ENCODE measurements at regions not wholly inside any gene's neighbourhood (a gene's known extent, or its start where the extent isn't known, plus 50 kb on each side); places are given as distances from the start of the nearest gene placed in this dataset.
"Not testable (repeated sequence)": the region's sequence is repeated elsewhere in the genome, so short reads cannot be mapped to it uniquely, and the experiment has no call there.

DNA sequence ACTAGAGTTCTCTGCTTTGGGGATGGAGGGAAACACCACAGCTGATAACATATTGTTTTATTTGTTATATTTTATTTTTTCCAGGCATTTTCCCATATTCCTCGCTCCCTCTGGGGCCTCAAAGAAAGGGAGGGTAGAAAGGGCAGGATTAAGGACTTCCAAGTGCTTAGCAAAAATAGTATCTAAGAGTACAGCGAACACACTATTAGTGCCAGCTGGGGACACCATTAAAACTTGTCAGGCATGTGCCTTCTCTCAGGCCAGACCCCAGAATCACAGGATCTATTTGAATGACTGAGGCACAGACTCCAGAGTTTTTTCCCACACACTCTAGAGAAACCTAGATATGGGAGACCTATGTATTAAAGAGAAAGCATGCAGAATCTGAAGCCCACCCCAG, 451.0 kb upstream of the TRPC7 start:
- H3K9me3 ChIP-seq (ENCODE audit: control insufficient read depth, insufficient read depth, low read length) = no peaks in the 10 kb centered on the region
- no peak overlapping the region for H3K4me3 ChIP-seq (ENCODE audit: low read length)
- H3K4me2 ChIP-seq (ENCODE audit: low read length) = no peak overlapping the region
- H3F3A ChIP-seq (ENCODE audit: control insufficient read depth, insufficient read depth) = no peaks in the 10 kb centered on the region
- TF ChIP-seq, protein P1, sequence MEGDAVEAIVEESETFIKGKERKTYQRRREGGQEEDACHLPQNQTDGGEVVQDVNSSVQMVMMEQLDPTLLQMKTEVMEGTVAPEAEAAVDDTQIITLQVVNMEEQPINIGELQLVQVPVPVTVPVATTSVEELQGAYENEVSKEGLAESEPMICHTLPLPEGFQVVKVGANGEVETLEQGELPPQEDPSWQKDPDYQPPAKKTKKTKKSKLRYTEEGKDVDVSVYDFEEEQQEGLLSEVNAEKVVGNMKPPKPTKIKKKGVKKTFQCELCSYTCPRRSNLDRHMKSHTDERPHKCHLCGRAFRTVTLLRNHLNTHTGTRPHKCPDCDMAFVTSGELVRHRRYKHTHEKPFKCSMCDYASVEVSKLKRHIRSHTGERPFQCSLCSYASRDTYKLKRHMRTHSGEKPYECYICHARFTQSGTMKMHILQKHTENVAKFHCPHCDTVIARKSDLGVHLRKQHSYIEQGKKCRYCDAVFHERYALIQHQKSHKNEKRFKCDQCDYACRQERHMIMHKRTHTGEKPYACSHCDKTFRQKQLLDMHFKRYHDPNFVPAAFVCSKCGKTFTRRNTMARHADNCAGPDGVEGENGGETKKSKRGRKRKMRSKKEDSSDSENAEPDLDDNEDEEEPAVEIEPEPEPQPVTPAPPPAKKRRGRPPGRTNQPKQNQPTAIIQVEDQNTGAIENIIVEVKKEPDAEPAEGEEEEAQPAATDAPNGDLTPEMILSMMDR (IDR thresholded peaks at IDR 0.05; ENCODE audit: low read depth, low read length, poor library complexity, severe bottlenecking) = no peak
- no peak for TF ChIP-seq EZH2phosphoT487 (IDR thresholded peaks at IDR 0.05; ENCODE audit: borderline replicate concordance, low read length)
- H3K27me3 ChIP-seq (ENCODE audit: control insufficient read depth, low read length) = no peaks in the 10 kb centered on the region
- no peak overlapping the region for H3K27ac ChIP-seq (ENCODE audit: low read depth, low read length)
- H4K20me1 ChIP-seq (ENCODE audit: control insufficient read depth, insufficient read depth, low read depth, low read length) = no peaks in the 10 kb centered on the region
- no peaks in the 10 kb centered on the region for H3K79me2 ChIP-seq (ENCODE audit: control insufficient read depth, low read length)
- peaks cover 3% of the 10 kb centered on the region; the same call in 1 of the 2 replicates for H3K9me2 ChIP-seq (replicated peaks; ENCODE audit: control insufficient read depth, low read length)
- no peaks in the 10 kb centered on the region for H3K36me3 ChIP-seq (ENCODE audit: control insufficient read depth, low read length)
- H3K4me1 ChIP-seq (ENCODE audit: control insufficient read depth, low read length) = peaks cover 6% of the 10 kb centered on the region

DNA sequence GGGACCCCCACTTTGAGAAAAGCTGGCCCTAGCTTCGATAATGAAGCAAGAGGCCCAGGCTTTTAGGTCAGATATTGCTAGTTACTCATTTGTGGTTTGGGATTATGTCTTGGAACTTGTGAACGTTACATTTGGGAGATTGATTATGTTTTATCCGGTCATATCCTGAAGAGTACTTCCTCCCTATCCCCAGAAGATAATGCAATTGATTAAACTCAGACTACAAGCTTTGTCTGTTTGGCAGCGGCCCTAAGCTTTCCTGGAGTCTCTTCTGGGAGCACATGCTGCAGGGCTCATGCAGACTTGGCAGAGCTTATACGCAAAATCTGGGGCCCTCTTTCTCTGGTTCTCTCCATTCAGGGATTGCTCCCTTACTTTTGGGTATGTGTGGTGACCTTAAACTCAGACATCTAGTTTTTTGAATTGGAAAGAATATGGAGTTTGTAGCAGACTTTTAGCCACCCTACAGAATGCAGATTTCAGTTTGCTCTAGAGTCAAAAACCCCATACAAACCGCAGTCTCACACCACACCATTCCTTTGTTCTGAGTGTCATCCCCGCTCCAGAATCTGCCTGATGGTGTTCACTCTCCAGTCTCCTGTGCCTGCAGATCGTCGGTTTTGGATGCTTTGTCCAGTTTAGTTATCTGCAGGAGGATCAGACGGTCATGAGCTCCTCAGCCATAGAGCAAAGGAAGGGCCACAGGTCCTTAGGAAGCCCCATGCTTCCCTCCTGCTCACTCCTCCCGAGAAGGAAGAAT, 449.5 kb upstream of the TRPC7 start:
- Histone ChIP-seq H3K4me3 (ENCODE audit: low read length) (no peak overlapping the region), H3K4me2 (ENCODE audit: low read length) (no peak overlapping the region), H3K27ac (ENCODE audit: low read depth, low read length) (no peak overlapping the region), H4K20me1 (ENCODE audit: control insufficient read depth, insufficient read depth, low read depth, low read length) (no peaks in the 10 kb centered on the region), H3F3A (ENCODE audit: control insufficient read depth, insufficient read depth) (no peaks in the 10 kb centered on the region), H3K27me3 (ENCODE audit: control insufficient read depth, low read length) (no peaks in the 10 kb centered on the region), H3K9me2 (replicated peaks; ENCODE audit: control insufficient read depth, low read length) (peaks cover 3% of the 10 kb centered on the region; the same call in 1 of the 2 replicates), H3K4me1 (ENCODE audit: control insufficient read depth, low read length) (no peaks in the 10 kb centered on the region), H3K36me3 (ENCODE audit: control insufficient read depth, low read length) (no peaks in the 10 kb centered on the region), H3K9me3 (ENCODE audit: control insufficient read depth, insufficient read depth, low read length) (no peaks in the 10 kb centered on the region), H3K79me2 (ENCODE audit: control insufficient read depth, low read length) (no peaks in the 10 kb centered on the region)
- no peak for TF ChIP-seq EZH2phosphoT487 (IDR thresholded peaks at IDR 0.05; ENCODE audit: borderline replicate concordance, low read length)
- TF ChIP-seq, protein P1 (IDR thresholded peaks at IDR 0.05; ENCODE audit: low read depth, low read length, poor library complexity, severe bottlenecking) = no peak

DNA sequence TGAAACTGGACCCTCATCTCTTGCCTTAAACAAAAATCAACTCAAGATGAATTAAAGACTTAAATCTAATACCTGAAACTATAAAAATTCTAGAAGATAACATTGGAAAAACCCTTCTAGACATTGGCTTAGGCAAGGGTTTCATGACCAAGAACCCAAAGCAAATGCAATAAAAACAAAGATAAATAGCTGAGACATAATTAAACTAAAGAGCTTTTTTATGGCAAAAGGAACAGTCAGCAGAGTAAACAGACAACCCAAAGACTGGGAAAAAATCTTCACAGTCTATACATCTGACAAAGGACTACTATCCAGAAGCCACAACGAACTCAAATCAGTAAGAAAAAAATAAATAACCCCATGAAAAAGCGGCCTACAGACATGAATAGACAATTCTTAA, 446.9 kb upstream of the TRPC7 start:
- not testable (repeated sequence) for H3K9me2 ChIP-seq (replicated peaks; ENCODE audit: control insufficient read depth, low read length); H4K20me1 ChIP-seq (ENCODE audit: control insufficient read depth, insufficient read depth, low read depth, low read length); H3K27me3 ChIP-seq (ENCODE audit: control insufficient read depth, low read length); H3K27ac ChIP-seq (ENCODE audit: low read depth, low read length); H3K36me3 ChIP-seq (ENCODE audit: control insufficient read depth, low read length); H3K4me2 ChIP-seq (ENCODE audit: low read length); H3F3A ChIP-seq (ENCODE audit: control insufficient read depth, insufficient read depth); H3K79me2 ChIP-seq (ENCODE audit: control insufficient read depth, low read length); H3K4me3 ChIP-seq (ENCODE audit: low read length); H3K4me1 ChIP-seq (ENCODE audit: control insufficient read depth, low read length); H3K9me3 ChIP-seq (ENCODE audit: control insufficient read depth, insufficient read depth, low read length)

DNA sequence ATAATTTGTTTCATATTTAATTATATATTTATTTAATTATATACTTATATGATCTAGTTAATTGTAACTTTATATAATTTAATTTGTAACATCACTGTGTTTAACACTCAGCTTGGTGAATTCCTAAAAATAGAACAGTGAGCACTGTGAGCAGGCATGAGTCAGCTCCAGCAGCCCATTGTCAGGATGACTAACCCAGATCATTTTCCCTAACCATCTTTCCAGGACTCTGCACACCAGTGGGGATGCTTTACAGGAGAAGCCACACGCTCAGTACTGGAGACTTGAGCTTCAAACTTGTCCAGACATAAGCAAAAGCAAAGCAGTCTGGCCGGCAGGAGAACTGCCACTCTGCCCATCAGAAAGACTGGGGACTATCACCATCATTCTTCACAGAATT, 446.2 kb upstream of the TRPC7 start:
- H3K4me2 ChIP-seq (ENCODE audit: low read length) = no peak overlapping the region
- TF ChIP-seq, protein P1 (IDR thresholded peaks at IDR 0.05; ENCODE audit: low read depth, low read length, poor library complexity, severe bottlenecking) = no peak
- TF ChIP-seq EZH2phosphoT487 (IDR thresholded peaks at IDR 0.05; ENCODE audit: borderline replicate concordance, low read length) = no peak
- H3F3A ChIP-seq (ENCODE audit: control insufficient read depth, insufficient read depth) = no peaks in the 10 kb centered on the region
- H3K79me2 ChIP-seq (ENCODE audit: control insufficient read depth, low read length) = no peaks in the 10 kb centered on the region
- no peaks in the 10 kb centered on the region for H3K9me2 ChIP-seq (replicated peaks; ENCODE audit: control insufficient read depth, low read length)
- no peaks in the 10 kb centered on the region for H4K20me1 ChIP-seq (ENCODE audit: control insufficient read depth, insufficient read depth, low read depth, low read length)
- H3K4me1 ChIP-seq (ENCODE audit: control insufficient read depth, low read length) = no peaks in the 10 kb centered on the region
- H3K36me3 ChIP-seq (ENCODE audit: control insufficient read depth, low read length) = no peaks in the 10 kb centered on the region
- no peaks in the 10 kb centered on the region for H3K9me3 ChIP-seq (ENCODE audit: control insufficient read depth, insufficient read depth, low read length)
- H3K4me3 ChIP-seq (ENCODE audit: low read length) = no peak overlapping the region
- H3K27ac ChIP-seq (ENCODE audit: low read depth, low read length) = no peak overlapping the region
- no peaks in the 10 kb centered on the region for H3K27me3 ChIP-seq (ENCODE audit: control insufficient read depth, low read length)

All from DOHH2 (cell line).